ENCODE measurements at regions not wholly inside any gene's neighbourhood (a gene's known extent, or its start where the extent isn't known, plus 50 kb on each side); places are given as distances from the start of the nearest gene placed in this dataset.

GRCh38 chr6:134436950-134437349 lies 119.0 kb upstream of the SGK1 start:
- Histone ChIP-seq H3K4me1 (peaks cover 6% of the 10 kb centered on the region), H3K36me3 (ENCODE audit: control insufficient read depth, insufficient read depth, low read length) (no peaks in the 10 kb centered on the region), H3K9me3 (ENCODE audit: control insufficient read depth, low read length) (no peaks in the 10 kb centered on the region), H3K27ac (peak overlapping the region; percentile 5), H3K9ac (no peak overlapping the region), H3K27me3 (ENCODE audit: control insufficient read depth, insufficient read depth, low read length) (no peaks in the 10 kb centered on the region), H3K4me2 (ENCODE audit: low read length) (no peak overlapping the region), H3K79me2 (no peaks in the 10 kb centered on the region), H2AFZ (peak overlapping the region; percentile 10), H3K4me3 (ENCODE audit: low read depth, low read length) (no peak overlapping the region)
- no peak for TF ChIP-seq CTCF (IDR thresholded peaks at IDR 0.05)

- TF ChIP-seq CTCF (IDR thresholded peaks at IDR 0.05): no peak
- no peaks in the 10 kb centered on the region for H3K79me2 ChIP-seq
- H3K4me1 ChIP-seq: peaks cover 3% of the 10 kb centered on the region
- peak overlapping the region; percentile 10 for H2AFZ ChIP-seq
- peak overlapping the region; percentile 13 for H3K4me2 ChIP-seq (ENCODE audit: low read length)
- H3K4me3 ChIP-seq (ENCODE audit: low read depth, low read length): no peak overlapping the region
- no peaks in the 10 kb centered on the region for H3K9me3 ChIP-seq (ENCODE audit: control insufficient read depth, low read length)
- no peaks in the 10 kb centered on the region for H3K27me3 ChIP-seq (ENCODE audit: control insufficient read depth, insufficient read depth, low read length)
- H3K27ac ChIP-seq: no peak overlapping the region
- H3K36me3 ChIP-seq (ENCODE audit: control insufficient read depth, insufficient read depth, low read length): no peaks in the 10 kb centered on the region
- no peak overlapping the region for H3K9ac ChIP-seq
These were observed 118.4 kb upstream of the SGK1 start for GRCh38 chr6:134436281-134436815.

GRCh38 chr6:134435814-134436280 lies 117.9 kb upstream of the SGK1 start:
- no peaks in the 10 kb centered on the region for H3K79me2 ChIP-seq
- no peaks in the 10 kb centered on the region for H3K4me1 ChIP-seq
- H2AFZ ChIP-seq: peak overlapping the region; percentile 10
- H3K4me3 ChIP-seq (ENCODE audit: low read depth, low read length): no peak overlapping the region
- H3K4me2 ChIP-seq (ENCODE audit: low read length): no peak overlapping the region
- H3K9me3 ChIP-seq (ENCODE audit: control insufficient read depth, low read length): no peaks in the 10 kb centered on the region
- no peak for TF ChIP-seq CTCF (IDR thresholded peaks at IDR 0.05)
- no peak overlapping the region for H3K27ac ChIP-seq
- H3K27me3 ChIP-seq (ENCODE audit: control insufficient read depth, insufficient read depth, low read length): no peaks in the 10 kb centered on the region
- H3K9ac ChIP-seq: no peak overlapping the region
- H3K36me3 ChIP-seq (ENCODE audit: control insufficient read depth, insufficient read depth, low read length): no peaks in the 10 kb centered on the region

GRCh38 chr6:134434019-134434942 lies 116.4 kb upstream of the SGK1 start:
- Histone ChIP-seq H3K79me2 (no peaks in the 10 kb centered on the region), H3K9ac (no peak overlapping the region), H3K36me3 (ENCODE audit: control insufficient read depth, insufficient read depth, low read length) (no peaks in the 10 kb centered on the region), H3K4me2 (ENCODE audit: low read length) (no peak overlapping the region), H3K4me1 (no peaks in the 10 kb centered on the region), H3K4me3 (ENCODE audit: low read depth, low read length) (no peak overlapping the region), H2AFZ (no peak overlapping the region), H3K9me3 (ENCODE audit: control insufficient read depth, low read length) (no peaks in the 10 kb centered on the region), H3K27me3 (ENCODE audit: control insufficient read depth, insufficient read depth, low read length) (no peaks in the 10 kb centered on the region), H3K27ac (no peak overlapping the region)
- no peak for TF ChIP-seq CTCF (IDR thresholded peaks at IDR 0.05)
